ENCODE measurements at regions not wholly inside any gene's neighbourhood (a gene's known extent, or its start where the extent isn't known, plus 50 kb on each side); places are given as distances from the start of the nearest gene placed in this dataset.

- no peak for DNase-seq (ENCODE audit: low read depth)
Observed at GRCh38 chr13:78426183-78426582, 177.2 kb downstream of the POU4F1 start.

GRCh38 chr13:78420814-78421213, 182.5 kb downstream of the POU4F1 start:
- DNase-seq (ENCODE audit: low read depth): no peak

GRCh38 chr13:78413887-78414553, 189.3 kb downstream of the POU4F1 start:
- no peak for DNase-seq (ENCODE audit: low read depth)

- no peak for DNase-seq (ENCODE audit: low read depth)
Observed at GRCh38 chr13:78410847-78411246, 192.5 kb downstream of the POU4F1 start.

GRCh38 chr13:78410164-78410563, 193.2 kb downstream of the POU4F1 start:
- DNase-seq (ENCODE audit: low read depth): no peak

GRCh38 chr13:78409172-78409571, 194.2 kb downstream of the POU4F1 start:
- DNase-seq (ENCODE audit: low read depth): no peak

- no peak for DNase-seq (ENCODE audit: low read depth)
Observed at GRCh38 chr13:78404846-78405360, 198.4 kb downstream of the POU4F1 start.

GRCh38 chr13:78402708-78403400, 200.5 kb downstream of the POU4F1 start:
- no peak for DNase-seq (ENCODE audit: low read depth)

- no peak for DNase-seq (ENCODE audit: low read depth)
Observed at GRCh38 chr13:78401873-78402707, 201.3 kb downstream of the POU4F1 start.

GRCh38 chr13:78398743-78399410, 204.5 kb downstream of the POU4F1 start:
- no peak for DNase-seq (ENCODE audit: low read depth)

GRCh38 chr13:78393286-78394142, 209.8 kb downstream of the POU4F1 start:
- no peak for DNase-seq (ENCODE audit: low read depth)

GRCh38 chr13:78383899-78384298, 219.5 kb downstream of the POU4F1 start:
- no peak for DNase-seq (ENCODE audit: low read depth)

GRCh38 chr13:78383071-78383484, 220.3 kb downstream of the POU4F1 start:
- no peak for DNase-seq (ENCODE audit: low read depth)

GRCh38 chr13:78382491-78382890, 220.9 kb downstream of the POU4F1 start:
- DNase-seq (ENCODE audit: low read depth): no peak

- no peak for DNase-seq (ENCODE audit: low read depth)
Observed at GRCh38 chr13:78376822-78377221, 226.5 kb downstream of the POU4F1 start.

GRCh38 chr13:78376033-78376432, 227.3 kb downstream of the POU4F1 start:
- no peak for DNase-seq (ENCODE audit: low read depth)

GRCh38 chr13:78372581-78372980, 230.8 kb downstream of the POU4F1 start:
- DNase-seq (ENCODE audit: low read depth): no peak

- no peak for DNase-seq (ENCODE audit: low read depth)
Observed at GRCh38 chr13:78370231-78370630, 233.1 kb downstream of the POU4F1 start.

- no peak for DNase-seq (ENCODE audit: low read depth)
Observed at GRCh38 chr13:78364711-78365110, 238.6 kb downstream of the POU4F1 start.

- DNase-seq (ENCODE audit: low read depth): no peak
Observed at GRCh38 chr13:78341032-78341431, 262.3 kb downstream of the POU4F1 start.

GRCh38 chr13:78339927-78340326, 263.4 kb downstream of the POU4F1 start:
- DNase-seq (ENCODE audit: low read depth): no peak

Data from GM04503 (cell line).